Activated CD4-positive, alpha-beta T cell treated with anti-CD3 and anti-CD28 coated beads, Interleukin-2, amount 10 ng/mL, durations not matched to agents 24 days and 14 days (primary cell): ENCODE measurements at regions not wholly inside any gene's neighbourhood (a gene's known extent, or its start where the extent isn't known, plus 50 kb on each side); places are given as distances from the start of the nearest gene placed in this dataset.
"Not testable (repeated sequence)": the region's sequence is repeated elsewhere in the genome, so short reads cannot be mapped to it uniquely, and the experiment has no call there.

Experiments
- DNase-seq: peaks from one replicate; pipeline ENCODE4 v3.0.0; 2022
- H3K27ac Mint-ChIP-seq: one replicate; pipeline ENCODE4 v1.8.0; 2022; ENCODE audit warnings: mild to moderate bottlenecking, mixed read lengths
- H3K27me3 Mint-ChIP-seq: one replicate; pipeline ENCODE4 v1.8.0; 2022; ENCODE audit warnings: mixed read lengths
- H3K36me3 Mint-ChIP-seq: one replicate; pipeline ENCODE4 v1.8.0; 2022; ENCODE audit warnings: low read depth, mild to moderate bottlenecking, mixed read lengths
- H3K4me1 Mint-ChIP-seq: one replicate; pipeline ENCODE4 v1.8.0; 2021; ENCODE audit warnings: mixed read lengths
- H3K4me3 Mint-ChIP-seq: one replicate; pipeline ENCODE4 v1.8.0; 2022; ENCODE audit warnings: mild to moderate bottlenecking, moderate library complexity, mixed read lengths
- H3K9me3 Mint-ChIP-seq: one replicate; pipeline ENCODE4 v1.8.0; 2021; ENCODE audit warnings: mixed read lengths
- intact Hi-C: fragments of 100-400 bp; cut with micrococcal nuclease; formaldehyde crosslinking; loops from one replicate; pipeline ENCODE4 v1.15.1; 2023

- H3K9me3 Mint-ChIP-seq: peaks cover 7% of the 10 kb centered on the region
- no peak for DNase-seq
- no peaks in the 10 kb centered on the region for H3K36me3 Mint-ChIP-seq
- H3K27ac Mint-ChIP-seq: no peak overlapping the region
- H3K4me1 Mint-ChIP-seq: no peaks in the 10 kb centered on the region
- H3K4me3 Mint-ChIP-seq: no peak overlapping the region
- no peaks in the 10 kb centered on the region for H3K27me3 Mint-ChIP-seq
- intact Hi-C loops: no loop called here
Measured at GRCh38 chr6:78380541-78380940, 486.8 kb upstream of the IRAK1BP1 start.

GRCh38 chr6:78383968-78384367 is 483.4 kb upstream of the IRAK1BP1 start:
- Mint-ChIP-seq H3K9me3 (peaks cover 9% of the 10 kb centered on the region), H3K36me3 (no peaks in the 10 kb centered on the region), H3K27me3 (no peaks in the 10 kb centered on the region), H3K4me3 (no peak overlapping the region), H3K4me1 (no peaks in the 10 kb centered on the region), H3K27ac (no peak overlapping the region)
- intact Hi-C loops: no loop called here
- no peak for DNase-seq

- intact Hi-C loops, H3K27me3 Mint-ChIP-seq, H3K27ac Mint-ChIP-seq, H3K4me1 Mint-ChIP-seq, H3K36me3 Mint-ChIP-seq, DNase-seq, H3K4me3 Mint-ChIP-seq: not testable (repeated sequence)
- peaks cover 16% of the 10 kb centered on the region for H3K9me3 Mint-ChIP-seq
Measured at GRCh38 chr6:78386854-78387253, 480.5 kb upstream of the IRAK1BP1 start.

- DNase-seq: no peak
- Mint-ChIP-seq H3K36me3 (no peaks in the 10 kb centered on the region), H3K4me1 (no peaks in the 10 kb centered on the region), H3K27ac (no peak overlapping the region), H3K27me3 (no peaks in the 10 kb centered on the region), H3K9me3 (peaks cover 11% of the 10 kb centered on the region), H3K4me3 (no peak overlapping the region)
- intact Hi-C loops: no loop called here
Measured at GRCh38 chr6:78390066-78390465, 477.3 kb upstream of the IRAK1BP1 start.

GRCh38 chr6:78397499-78397898 is 469.9 kb upstream of the IRAK1BP1 start:
- H3K27ac Mint-ChIP-seq: no peak overlapping the region
- H3K36me3 Mint-ChIP-seq: no peaks in the 10 kb centered on the region
- no peaks in the 10 kb centered on the region for H3K27me3 Mint-ChIP-seq
- H3K4me1 Mint-ChIP-seq: no peaks in the 10 kb centered on the region
- no peak overlapping the region for H3K4me3 Mint-ChIP-seq
- H3K9me3 Mint-ChIP-seq: no peaks in the 10 kb centered on the region
- no peak for DNase-seq
- intact Hi-C loops: no loop called here

- DNase-seq: no peak
- intact Hi-C loops: no loop called here
Measured at GRCh38 chr6:78398292-78398691, 469.1 kb upstream of the IRAK1BP1 start.

GRCh38 chr6:78400076-78400475 is 467.3 kb upstream of the IRAK1BP1 start:
- Mint-ChIP-seq H3K4me3 (no peak overlapping the region), H3K27ac (no peak overlapping the region), H3K27me3 (no peaks in the 10 kb centered on the region), H3K9me3 (no peaks in the 10 kb centered on the region), H3K4me1 (no peaks in the 10 kb centered on the region), H3K36me3 (no peaks in the 10 kb centered on the region)
- intact Hi-C loops: no loop called here
- DNase-seq: no peak

More at GRCh38 chr6:78398292-78398691, 469.1 kb upstream of the IRAK1BP1 start:
- H3K4me3 Mint-ChIP-seq: no peak overlapping the region
- H3K4me1 Mint-ChIP-seq: no peaks in the 10 kb centered on the region
- H3K36me3 Mint-ChIP-seq: no peaks in the 10 kb centered on the region
- H3K9me3 Mint-ChIP-seq: no peaks in the 10 kb centered on the region
- no peaks in the 10 kb centered on the region for H3K27me3 Mint-ChIP-seq
- H3K27ac Mint-ChIP-seq: no peak overlapping the region

- H3K4me1 Mint-ChIP-seq: no peaks in the 10 kb centered on the region
- H3K36me3 Mint-ChIP-seq: no peaks in the 10 kb centered on the region
- no peaks in the 10 kb centered on the region for H3K27me3 Mint-ChIP-seq
- intact Hi-C loops: no loop called here
- peaks cover 7% of the 10 kb centered on the region for H3K9me3 Mint-ChIP-seq
- H3K4me3 Mint-ChIP-seq: no peak overlapping the region
- DNase-seq: no peak
- no peak overlapping the region for H3K27ac Mint-ChIP-seq
Measured at GRCh38 chr6:78427386-78427785, 440.0 kb upstream of the IRAK1BP1 start.

GRCh38 chr6:78430521-78430920 is 436.8 kb upstream of the IRAK1BP1 start:
- H3K9me3 Mint-ChIP-seq: peaks cover 3% of the 10 kb centered on the region
- no peak overlapping the region for H3K27ac Mint-ChIP-seq
- H3K4me3 Mint-ChIP-seq: no peak overlapping the region
- no peaks in the 10 kb centered on the region for H3K4me1 Mint-ChIP-seq
- no peak for DNase-seq
- H3K27me3 Mint-ChIP-seq: no peaks in the 10 kb centered on the region
- no peaks in the 10 kb centered on the region for H3K36me3 Mint-ChIP-seq
- intact Hi-C loops: no loop called here

GRCh38 chr6:78435671-78436070 is 431.7 kb upstream of the IRAK1BP1 start:
- Mint-ChIP-seq H3K9me3 (no peaks in the 10 kb centered on the region), H3K36me3 (no peaks in the 10 kb centered on the region), H3K27me3 (no peaks in the 10 kb centered on the region), H3K4me1 (no peaks in the 10 kb centered on the region), H3K27ac (no peak overlapping the region), H3K4me3 (no peak overlapping the region)
- intact Hi-C loops: no loop called here
- DNase-seq: no peak

GRCh38 chr6:78436335-78436734 is 431.0 kb upstream of the IRAK1BP1 start:
- no peak for DNase-seq
- Mint-ChIP-seq H3K36me3 (no peaks in the 10 kb centered on the region), H3K27ac (no peak overlapping the region), H3K4me3 (no peak overlapping the region), H3K9me3 (no peaks in the 10 kb centered on the region), H3K27me3 (no peaks in the 10 kb centered on the region), H3K4me1 (no peaks in the 10 kb centered on the region)
- intact Hi-C loops: no loop called here

GRCh38 chr6:78438135-78438534 is 429.2 kb upstream of the IRAK1BP1 start:
- intact Hi-C loops: no loop called here
- Mint-ChIP-seq H3K27me3 (no peaks in the 10 kb centered on the region), H3K9me3 (no peaks in the 10 kb centered on the region), H3K27ac (no peak overlapping the region), H3K4me1 (no peaks in the 10 kb centered on the region), H3K4me3 (no peak overlapping the region), H3K36me3 (no peaks in the 10 kb centered on the region)
- no peak for DNase-seq

- intact Hi-C loops: no loop called here
- Mint-ChIP-seq H3K9me3 (no peaks in the 10 kb centered on the region), H3K27ac (no peak overlapping the region), H3K4me3 (no peak overlapping the region), H3K27me3 (no peaks in the 10 kb centered on the region), H3K36me3 (no peaks in the 10 kb centered on the region), H3K4me1 (no peaks in the 10 kb centered on the region)
- no peak for DNase-seq
Measured at GRCh38 chr6:78460711-78461110, 406.6 kb upstream of the IRAK1BP1 start.

GRCh38 chr6:78462728-78463127 is 404.6 kb upstream of the IRAK1BP1 start:
- Mint-ChIP-seq H3K27me3 (no peaks in the 10 kb centered on the region), H3K9me3 (no peaks in the 10 kb centered on the region), H3K4me1 (no peaks in the 10 kb centered on the region), H3K36me3 (no peaks in the 10 kb centered on the region), H3K27ac (no peak overlapping the region), H3K4me3 (no peak overlapping the region)
- no peak for DNase-seq
- intact Hi-C loops: no loop called here

GRCh38 chr6:78465059-78465634 is 402.2 kb upstream of the IRAK1BP1 start:
- H3K36me3 Mint-ChIP-seq: no peaks in the 10 kb centered on the region
- H3K27me3 Mint-ChIP-seq: no peaks in the 10 kb centered on the region
- H3K4me1 Mint-ChIP-seq: no peaks in the 10 kb centered on the region
- H3K4me3 Mint-ChIP-seq: no peak overlapping the region
- H3K9me3 Mint-ChIP-seq: peaks cover 3% of the 10 kb centered on the region
- no peak overlapping the region for H3K27ac Mint-ChIP-seq
- DNase-seq: no peak
- intact Hi-C loops: no loop called here
